GM11168 (cell line): ENCODE measurements at regions not wholly inside any gene's neighbourhood (a gene's known extent, or its start where the extent isn't known, plus 50 kb on each side); places are given as distances from the start of the nearest gene placed in this dataset.

ENCODE experiments used
- in situ Hi-C: fragments of 300-500 bp; cut with MboI; formaldehyde crosslinking; loops from one replicate; pipeline ENCODE4 v1.12.0; 2022; ENCODE audit warnings: low sequenced_read_pairs; ENCODE audit not compliant: unreplicated experiment

DNA sequence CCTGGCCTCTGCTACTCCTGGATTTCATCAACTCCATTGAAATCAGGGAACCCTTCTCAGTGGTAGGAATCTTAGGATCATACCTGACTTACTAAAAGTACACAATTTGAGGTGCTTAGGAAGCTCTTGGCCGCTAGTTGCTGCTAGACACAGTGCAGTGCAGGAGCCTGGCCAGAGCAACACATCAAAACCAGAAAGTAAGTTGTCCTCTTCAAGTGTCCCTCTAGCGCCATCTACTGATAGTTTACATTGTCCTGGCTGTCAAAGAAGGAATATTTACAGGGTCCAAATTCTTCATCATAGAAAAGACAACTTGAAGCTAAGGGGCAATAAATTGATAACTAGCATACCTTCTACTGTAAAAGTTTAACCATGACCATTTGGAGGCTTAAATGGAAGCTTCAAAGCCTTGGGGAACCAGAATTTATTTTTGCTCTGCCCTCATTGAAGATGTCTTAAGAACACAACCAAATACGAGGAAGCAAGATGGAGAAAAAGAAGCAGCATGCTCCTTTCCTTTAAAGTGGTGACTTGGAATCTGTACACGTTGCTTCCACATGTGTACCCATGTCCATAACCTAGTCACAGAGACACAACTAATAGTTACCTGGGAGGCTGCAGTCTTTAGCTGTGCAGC is 889.1 kb upstream of the GCFC2 start:
- in situ Hi-C loops, result loop anchor here (10.0 to 25.0 kb wide), 2 partner anchors 395 to 813 kb away; no protein-coding TSS in a partner anchor

DNA sequence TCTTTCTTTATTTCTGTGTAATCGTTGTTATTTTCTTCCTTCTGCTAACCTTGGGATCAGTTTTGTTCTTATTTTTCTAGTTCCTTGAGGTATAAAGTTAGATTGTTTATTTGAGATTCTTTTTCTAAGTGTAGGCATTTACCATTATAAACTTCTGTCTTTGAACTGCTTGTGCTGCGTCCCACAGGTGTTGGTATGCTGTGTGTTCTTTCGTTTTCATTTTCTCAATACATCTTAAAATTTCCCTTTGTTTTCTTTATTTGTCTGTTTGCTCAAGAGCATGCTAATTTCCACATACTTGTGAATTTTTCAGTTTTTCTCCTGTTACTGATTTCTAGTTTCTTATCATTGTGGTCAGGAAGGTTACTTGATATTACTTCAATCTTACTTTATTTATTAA is 873.8 kb upstream of the GCFC2 start:
- in situ Hi-C loops, result loop anchor here (25.0 kb wide), 1 partner anchor 797 kb away; no protein-coding TSS in a partner anchor

DNA sequence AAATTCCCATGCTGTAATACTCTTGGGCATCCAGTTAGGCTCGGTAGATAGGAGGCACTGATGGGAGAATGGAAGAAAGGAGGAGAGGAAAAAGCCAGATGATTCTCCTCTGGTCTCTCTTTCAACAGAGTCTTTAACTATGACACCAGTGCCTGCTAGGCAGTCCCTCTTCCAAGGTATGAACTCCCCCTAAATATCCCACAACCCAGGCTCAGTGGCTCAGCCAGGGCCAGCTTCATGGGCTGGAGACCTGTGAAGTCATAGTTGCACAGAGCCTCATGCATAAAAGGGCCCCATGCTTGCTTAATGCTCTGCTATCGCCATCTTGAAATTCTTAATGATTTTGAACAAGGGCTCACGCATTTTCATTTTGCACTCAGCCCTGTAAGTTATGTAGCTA is 869.2 kb upstream of the GCFC2 start:
- in situ Hi-C loops, result loop anchor here (25.0 kb wide), 1 partner anchor 793 kb away; no protein-coding TSS in a partner anchor

DNA sequence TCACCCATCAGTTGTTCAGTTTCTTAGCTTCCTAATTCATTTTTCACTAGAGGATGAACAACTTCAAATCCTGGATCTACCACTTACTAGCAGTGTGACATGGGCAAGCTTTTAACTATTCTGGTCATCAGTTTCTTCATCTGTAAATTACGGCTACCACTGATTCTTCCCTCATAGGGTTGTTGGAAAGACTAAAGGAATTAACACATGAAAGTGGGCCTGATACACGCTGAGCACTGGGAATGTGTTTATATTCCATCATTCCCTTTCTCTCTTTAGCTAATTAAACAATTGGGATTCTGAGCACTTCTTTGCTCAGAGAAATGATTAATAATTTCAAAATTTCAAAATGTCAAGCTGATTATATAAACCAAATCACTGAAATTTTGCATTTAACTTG is 862.3 kb upstream of the GCFC2 start:
- in situ Hi-C loops, result no loop called here

DNA sequence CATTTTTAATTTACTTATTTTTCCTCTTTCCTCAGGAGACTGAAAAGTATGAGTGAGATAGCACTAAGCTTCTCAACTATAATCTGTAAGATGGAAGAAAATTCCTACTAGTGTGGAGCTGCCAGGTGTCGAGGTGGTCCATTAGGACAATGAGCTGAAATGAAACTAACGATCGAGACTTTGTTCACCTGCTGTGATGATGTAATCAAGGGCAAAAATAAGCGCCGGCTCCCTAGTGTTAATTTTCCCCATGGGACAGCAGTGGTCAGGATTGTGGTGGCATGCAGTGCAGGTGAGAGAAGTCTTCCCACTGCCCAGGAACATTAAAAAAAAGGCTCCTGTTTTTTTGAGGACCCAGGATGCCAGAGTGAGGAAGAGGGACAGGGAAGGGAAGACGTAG is 859.1 kb upstream of the GCFC2 start:
- in situ Hi-C loops, result no loop called here

DNA sequence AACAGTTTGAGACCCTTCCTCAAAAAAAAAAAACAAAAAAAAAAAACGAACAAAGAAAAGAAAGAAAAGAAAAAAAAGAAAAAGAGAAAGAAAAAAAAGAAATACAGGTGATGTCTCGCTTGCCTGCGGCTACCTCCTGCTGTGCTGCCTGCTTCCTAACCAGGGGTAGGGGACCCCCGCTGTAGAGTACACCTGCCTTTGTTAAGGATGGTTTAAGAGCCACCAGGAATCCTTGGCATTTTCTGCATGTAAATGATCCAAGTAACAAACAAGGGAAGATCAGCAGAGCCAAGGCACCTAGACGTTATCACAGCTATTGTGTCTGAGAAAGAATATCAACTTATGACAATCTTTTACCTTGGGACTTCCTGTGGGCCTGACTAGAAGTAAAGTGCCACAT is 856.8 kb upstream of the GCFC2 start:
- in situ Hi-C loops, result no loop called here

DNA sequence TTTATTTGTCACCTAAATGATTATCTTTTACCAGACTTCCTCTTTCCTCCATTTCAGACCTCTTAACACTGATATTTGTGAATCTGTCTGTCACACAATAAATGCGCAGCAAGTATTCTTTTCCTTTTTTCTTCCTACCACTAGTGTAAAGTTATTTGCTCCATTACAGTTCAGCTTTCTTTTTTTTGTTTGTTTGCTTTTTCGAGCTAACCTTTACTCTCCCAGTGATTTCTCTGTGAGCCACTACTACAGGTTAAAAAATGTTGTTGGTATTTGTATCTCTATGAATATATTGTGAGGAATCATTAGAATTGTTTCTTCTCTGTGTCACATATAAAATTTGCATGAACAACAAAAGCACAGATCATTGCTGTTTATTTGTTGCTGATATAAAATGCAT is 854.0 kb upstream of the GCFC2 start:
- in situ Hi-C loops, result no loop called here

DNA sequence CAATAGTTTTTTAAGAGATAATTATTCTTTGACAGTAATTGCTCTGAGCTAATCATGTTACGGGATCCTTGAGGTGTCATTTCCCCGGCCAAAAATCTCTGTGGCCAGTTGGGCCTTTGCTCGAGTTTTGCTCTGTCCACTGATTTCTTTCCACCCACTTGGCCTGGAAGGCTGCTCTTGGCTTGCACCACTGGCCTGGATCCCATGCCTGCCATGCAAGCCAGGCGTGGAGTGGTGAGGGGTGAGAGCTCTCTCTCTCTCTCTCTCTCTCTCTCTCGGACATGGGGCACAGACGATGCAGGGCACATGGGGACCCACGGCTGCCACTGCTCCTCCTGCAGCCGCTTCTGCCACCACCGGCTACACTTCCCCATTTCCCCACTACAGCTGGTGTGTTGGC is 853.0 kb upstream of the GCFC2 start:
- in situ Hi-C loops, result no loop called here

DNA sequence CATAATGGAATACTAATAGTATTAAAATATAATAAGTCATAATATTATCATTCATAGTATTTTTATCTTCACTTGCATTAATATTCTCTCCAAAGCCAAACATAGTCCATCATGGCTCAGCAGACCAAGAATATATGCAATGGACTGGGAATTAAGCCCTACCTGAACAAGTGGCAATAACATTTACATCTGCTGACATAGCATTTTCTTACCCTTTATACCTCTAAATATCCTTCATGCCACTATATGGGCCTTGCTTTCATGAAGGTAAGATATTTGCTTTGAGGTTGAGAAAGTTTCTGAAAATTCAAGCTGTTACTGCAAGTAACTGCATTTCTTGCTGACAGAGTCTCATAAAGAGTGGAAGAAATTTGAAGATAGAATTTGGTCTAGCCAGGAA is 847.4 kb upstream of the GCFC2 start:
- in situ Hi-C loops, result no loop called here

DNA sequence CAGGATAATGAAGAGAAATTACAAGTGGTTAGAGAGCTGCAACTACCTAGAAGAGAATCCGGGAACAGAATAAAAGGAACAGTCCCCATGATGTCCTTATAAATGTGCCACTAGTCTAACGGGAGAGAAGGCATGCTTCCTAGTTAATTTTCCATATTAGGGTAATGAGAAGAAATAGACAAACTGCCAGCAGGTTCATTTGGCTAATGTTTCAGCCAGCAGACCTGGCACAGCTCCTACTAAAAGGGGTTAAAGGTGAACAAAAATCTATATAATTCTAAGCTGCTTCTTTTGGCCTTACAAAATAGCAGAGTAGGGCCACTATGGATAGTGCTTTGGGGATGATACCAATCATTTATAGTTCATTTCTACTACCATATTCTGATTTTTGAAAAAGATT is 845.3 kb upstream of the GCFC2 start:
- in situ Hi-C loops, result no loop called here

DNA sequence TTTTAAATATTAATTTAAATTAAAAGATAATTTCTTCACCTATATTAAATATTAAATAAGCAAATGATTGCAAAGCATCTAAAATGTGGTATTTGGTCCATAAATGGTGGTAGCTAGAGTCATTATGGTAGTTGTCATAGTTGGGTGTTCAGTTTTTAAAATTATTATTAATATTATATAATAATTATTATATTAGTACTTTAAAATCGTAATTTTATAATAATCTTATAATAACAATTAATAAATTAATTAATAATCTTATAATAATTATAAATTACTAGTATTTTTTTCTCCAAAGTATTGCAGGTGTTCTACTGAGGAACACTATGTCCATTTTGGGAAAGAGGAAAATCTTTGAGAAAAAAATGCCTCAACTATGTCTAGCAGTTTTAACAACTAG is 835.5 kb upstream of the GCFC2 start:
- in situ Hi-C loops, result no loop called here

DNA sequence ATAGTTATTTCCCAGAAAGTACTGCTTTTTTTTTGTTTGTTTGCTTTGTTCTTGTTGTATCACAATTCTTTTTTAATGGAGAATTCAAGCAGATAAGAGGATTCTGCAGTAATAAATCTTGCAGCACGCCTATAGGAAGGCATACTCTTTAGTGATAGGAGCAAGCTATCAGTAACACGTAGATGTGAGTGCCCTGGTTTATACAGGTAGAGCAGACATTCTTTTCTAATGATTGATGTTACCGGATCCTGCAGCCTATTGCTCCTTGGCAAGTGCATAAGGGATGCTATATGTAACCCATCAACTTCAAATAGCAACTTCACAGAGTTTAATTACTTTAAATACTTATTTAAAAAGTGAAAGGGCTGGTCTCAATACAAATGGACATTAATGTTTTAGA is 834.2 kb upstream of the GCFC2 start:
- in situ Hi-C loops, result no loop called here

DNA sequence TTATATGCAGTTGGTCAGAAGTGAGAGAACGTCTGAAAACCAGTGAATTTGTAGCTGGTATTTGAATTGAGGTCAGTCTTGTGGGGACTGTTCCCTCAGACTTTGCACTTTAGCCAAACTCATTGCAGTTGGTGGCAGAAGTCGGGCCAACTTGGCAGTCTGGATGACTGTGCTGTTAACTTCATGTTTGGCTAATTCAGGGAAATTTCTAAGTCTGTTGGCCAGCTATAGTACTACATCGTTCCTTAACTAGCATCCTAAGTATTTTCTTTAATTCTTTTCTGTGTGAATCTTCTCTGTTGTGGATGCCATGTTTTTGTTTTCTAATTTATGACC is 806.8 kb upstream of the GCFC2 start:
- in situ Hi-C loops, result no loop called here

DNA sequence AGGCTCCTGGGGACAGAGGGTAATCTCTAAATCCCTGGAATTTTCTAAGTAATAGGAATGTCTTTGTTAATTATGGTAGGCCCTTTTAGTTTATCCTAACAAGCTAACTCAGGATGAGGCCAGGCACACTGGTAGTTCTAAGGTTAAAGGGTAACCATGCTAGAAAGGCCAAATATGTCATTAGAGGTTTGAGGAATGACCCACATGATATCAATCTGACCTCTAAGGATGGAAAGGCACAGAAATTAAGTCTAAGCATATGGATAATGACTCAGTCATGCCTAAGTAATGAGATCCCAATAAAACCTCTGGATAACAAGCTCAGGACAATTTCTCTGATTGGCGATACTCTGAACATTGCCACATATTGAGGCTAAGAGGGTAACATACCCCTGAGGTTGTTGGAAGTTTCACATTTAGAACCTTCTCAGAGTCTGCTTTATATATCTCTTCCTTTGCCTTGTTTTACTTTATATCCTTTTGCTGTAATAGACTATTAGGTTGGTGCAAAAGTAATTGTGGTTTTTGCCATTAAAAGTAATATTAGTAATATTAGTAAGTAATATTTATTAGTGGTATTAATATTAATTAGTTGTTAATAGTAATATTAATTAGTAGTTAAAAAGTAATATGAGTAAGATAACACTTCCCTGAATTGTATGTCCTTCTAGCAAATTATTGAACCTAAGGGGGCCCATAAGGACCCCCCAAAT is 806.3 kb upstream of the GCFC2 start:
- in situ Hi-C loops, result no loop called here

DNA sequence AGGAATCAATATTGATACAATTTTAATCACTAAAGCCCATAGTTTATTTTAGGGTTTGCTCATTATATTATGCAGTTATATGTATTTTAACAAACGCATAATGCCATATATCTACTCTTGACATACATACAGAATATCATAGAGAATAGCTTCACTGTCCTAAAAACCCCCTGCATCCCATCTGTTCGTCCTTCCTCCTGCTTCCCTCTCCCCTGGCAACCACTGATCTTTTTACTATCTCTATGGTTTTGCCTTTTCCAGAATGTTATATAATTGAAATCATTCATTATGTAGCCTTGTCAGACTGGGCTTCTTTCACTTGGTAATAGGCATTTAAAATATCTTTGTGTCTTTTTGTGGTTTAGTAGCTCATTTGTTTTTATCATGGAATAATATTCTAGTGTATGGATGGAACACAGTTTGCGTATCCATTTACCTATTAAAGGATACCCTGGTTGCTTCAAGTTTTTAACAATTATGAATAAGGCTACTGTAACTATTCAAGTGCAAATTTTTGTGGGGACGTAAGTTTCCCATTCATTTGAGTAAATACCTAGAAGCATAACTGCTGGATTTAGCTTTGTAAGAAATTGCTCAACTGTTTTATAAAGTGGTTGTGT is 801.6 kb upstream of the GCFC2 start:
- in situ Hi-C loops, result no loop called here

DNA sequence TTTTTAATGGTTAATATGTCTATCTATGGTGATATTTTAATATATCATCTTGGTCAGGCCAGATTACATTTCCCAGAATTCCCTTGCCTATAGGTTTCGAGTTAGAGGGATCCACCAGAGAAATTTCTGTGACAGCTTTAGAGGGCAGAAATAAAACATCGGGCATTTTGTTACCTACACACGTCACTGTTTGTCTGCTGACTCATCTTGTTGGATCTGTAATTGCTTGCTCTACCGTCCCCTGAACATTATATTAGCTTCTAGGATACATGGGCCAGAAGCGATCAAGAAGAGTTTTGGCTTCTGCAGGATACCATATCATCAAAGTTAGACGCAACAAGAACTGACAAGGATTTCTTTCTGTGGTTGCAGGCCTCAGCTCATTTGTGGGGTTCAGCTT is 795.8 kb upstream of the GCFC2 start:
- in situ Hi-C loops, result no loop called here

DNA sequence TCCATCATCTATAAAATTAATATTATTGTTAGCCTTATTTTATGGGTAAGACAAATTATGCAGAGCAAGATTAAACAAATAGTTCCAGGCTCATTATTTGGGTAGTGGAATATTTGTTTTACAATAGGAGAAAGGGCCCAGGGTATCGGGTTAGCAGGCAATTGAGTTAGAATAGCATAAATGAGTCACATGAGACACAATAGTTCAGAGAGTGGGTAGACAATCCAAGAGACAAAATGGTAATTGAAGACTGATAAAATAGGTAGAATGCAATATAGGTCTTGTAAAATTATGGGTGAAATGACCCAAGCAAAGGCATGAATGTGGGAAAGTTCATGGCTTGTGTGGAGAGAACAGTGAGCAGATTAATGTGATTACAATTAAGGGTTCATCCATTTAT is 790.9 kb upstream of the GCFC2 start:
- in situ Hi-C loops, result no loop called here

DNA sequence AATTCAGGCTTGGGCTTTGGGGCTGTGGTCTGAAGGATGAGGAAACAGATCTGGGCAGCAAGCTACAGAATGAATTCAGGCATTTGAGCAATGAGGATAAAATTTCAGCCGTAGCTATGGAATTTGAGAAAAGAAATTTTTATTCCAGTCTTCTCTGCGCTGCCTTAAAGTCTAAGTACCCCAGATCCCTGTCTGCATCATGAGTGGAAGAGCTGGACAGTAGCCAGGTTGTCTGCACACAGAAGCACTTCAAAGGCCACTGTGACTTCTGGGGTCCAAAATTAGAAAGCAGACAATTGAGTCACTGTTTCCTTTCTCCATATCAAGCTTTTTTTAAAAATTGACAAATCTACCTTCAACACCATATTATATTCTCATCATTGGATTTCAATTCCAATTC is 787.6 kb upstream of the GCFC2 start:
- in situ Hi-C loops, result no loop called here

DNA sequence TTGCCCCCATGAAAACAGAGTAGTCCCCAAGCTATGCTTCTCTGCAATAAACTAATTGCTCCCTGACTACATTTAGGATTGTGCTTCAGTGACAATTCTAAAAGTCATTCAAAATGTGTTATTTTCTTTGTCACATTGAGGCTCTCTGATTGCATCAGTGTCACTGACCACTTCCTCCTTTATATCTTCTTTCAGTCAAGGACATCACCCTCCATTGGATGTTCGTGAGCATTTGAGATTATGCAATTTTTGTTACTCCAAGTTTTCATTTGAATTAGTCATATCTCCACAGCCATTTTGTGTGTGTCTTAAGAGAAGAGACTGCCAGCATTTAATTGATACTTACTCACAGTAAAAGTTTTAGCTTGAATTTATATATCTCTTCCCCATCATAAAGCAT is 780.8 kb upstream of the GCFC2 start:
- in situ Hi-C loops, result no loop called here

DNA sequence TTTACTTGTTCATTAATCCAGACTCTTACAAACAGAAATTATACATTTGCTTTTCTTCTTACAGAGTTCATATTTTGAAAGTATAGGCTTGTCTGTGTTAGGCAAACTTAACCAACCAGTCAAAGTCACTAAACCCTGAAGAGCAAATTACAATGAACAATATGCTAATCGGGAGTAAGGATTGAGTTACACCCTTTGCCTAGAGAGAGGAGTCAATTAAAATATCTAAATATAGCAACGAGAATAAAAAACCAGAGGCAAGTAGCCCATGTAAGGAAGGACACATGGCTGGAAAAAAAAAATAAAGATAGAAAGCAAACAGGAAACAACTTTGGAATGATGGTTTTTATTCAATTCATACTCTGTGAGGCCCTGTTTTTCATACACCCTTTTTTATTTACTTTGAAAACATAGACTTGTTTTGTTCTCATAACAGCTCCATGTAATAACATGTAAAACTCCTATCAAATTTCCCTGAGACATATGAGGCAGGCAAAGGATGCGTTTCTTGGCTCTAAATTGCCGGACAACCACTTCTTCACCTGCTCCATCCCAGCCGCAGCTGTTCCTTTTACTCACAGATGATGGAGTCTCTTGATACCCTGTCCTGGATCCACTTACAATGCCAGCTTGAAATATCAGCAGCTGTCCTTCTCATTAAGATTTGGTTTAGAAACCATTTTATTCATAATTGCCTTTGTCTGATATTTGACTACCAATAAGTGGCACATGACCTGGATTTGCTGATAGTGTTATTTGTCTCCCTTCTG is 767.7 kb upstream of the GCFC2 start:
- in situ Hi-C loops, result no loop called here

DNA sequence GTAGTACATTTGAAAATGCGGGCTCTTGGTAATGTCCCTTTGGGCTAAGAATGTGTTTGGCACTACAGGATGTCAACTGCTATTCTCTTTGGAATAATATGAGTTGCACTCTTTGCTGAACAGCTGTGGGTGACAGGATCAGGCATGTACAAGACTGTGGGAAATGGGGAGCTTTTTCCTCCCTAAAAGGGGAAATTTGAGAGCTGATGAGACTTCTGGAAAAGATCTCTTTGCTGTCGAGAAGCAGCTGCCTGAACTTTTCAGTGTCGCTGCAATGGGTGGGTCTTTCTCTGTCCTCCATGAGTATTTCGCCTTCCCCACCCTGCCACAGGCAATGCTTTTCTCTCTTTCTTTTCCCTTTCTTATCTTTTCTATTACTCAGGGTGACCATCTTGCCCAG is 762.2 kb upstream of the GCFC2 start:
- in situ Hi-C loops, result no loop called here
